BE2C (cell line): ENCODE measurements at regions not wholly inside any gene's neighbourhood (a gene's known extent, or its start where the extent isn't known, plus 50 kb on each side); places are given as distances from the start of the nearest gene placed in this dataset.

Source experiments
- DNase-seq: peaks from one replicate; pipeline ENCODE4 v3.0.0-alpha.2; 2020
- H3K27me3 ChIP-seq: fragments of 250-450 bp; sonication (Bioruptor Pico); 2 replicates; pipeline ENCODE4 v1.5.1; 2020; ENCODE audit warnings: mild to moderate bottlenecking
- H3K36me3 ChIP-seq: fragments of 250-450 bp; sonication (Bioruptor Pico); 2 replicates; pipeline ENCODE4 v1.5.1; 2020; ENCODE audit warnings: mild to moderate bottlenecking
- H3K4me1 ChIP-seq: fragments of 250-450 bp; sonication (Bioruptor Pico); 2 replicates; pipeline ENCODE4 v1.5.1; 2020
- H3K4me3 ChIP-seq: 2 replicates; pipeline ENCODE4 v1.5.1; 2011; ENCODE audit warnings: low read depth, low read length
- H3K9me3 ChIP-seq: fragments of 250-450 bp; sonication (Bioruptor Pico); 2 replicates; pipeline ENCODE4 v1.5.1; 2020
- TF ChIP-seq, protein P1 (sequence below): IDR thresholded peaks from 2 replicates; pipeline ENCODE4 v1.5.1; 2012; ENCODE audit warnings: mild to moderate bottlenecking, low read depth, low read length

DNA sequence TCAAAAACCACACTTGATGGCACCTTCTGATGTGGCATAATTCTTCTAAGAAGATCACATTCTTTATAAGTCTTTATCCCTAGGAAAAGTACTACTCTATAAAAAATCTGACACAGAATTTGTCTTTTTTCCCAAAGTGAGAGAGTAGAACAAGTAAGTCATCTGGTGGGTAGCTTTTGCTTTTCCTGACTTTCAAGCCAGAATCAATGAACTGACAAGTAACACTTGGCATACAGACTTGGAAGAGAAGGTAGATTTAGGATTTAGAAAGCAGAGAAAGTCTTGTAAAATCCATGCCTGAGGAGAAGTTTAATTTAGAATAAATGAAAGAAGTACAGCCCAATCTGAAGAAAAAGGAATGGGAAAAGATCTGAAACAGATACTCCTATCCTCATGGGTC lies 66.6 kb upstream of the TUSC7 start:
- no peaks in the 10 kb centered on the region for H3K9me3 ChIP-seq
- no peak for DNase-seq
- H3K4me1 ChIP-seq = no peaks in the 10 kb centered on the region
- no peaks in the 10 kb centered on the region for H3K27me3 ChIP-seq
- no peaks in the 10 kb centered on the region for H3K36me3 ChIP-seq
- no peak overlapping the region for H3K4me3 ChIP-seq
- TF ChIP-seq, protein P1, sequence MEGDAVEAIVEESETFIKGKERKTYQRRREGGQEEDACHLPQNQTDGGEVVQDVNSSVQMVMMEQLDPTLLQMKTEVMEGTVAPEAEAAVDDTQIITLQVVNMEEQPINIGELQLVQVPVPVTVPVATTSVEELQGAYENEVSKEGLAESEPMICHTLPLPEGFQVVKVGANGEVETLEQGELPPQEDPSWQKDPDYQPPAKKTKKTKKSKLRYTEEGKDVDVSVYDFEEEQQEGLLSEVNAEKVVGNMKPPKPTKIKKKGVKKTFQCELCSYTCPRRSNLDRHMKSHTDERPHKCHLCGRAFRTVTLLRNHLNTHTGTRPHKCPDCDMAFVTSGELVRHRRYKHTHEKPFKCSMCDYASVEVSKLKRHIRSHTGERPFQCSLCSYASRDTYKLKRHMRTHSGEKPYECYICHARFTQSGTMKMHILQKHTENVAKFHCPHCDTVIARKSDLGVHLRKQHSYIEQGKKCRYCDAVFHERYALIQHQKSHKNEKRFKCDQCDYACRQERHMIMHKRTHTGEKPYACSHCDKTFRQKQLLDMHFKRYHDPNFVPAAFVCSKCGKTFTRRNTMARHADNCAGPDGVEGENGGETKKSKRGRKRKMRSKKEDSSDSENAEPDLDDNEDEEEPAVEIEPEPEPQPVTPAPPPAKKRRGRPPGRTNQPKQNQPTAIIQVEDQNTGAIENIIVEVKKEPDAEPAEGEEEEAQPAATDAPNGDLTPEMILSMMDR = no peak

DNA sequence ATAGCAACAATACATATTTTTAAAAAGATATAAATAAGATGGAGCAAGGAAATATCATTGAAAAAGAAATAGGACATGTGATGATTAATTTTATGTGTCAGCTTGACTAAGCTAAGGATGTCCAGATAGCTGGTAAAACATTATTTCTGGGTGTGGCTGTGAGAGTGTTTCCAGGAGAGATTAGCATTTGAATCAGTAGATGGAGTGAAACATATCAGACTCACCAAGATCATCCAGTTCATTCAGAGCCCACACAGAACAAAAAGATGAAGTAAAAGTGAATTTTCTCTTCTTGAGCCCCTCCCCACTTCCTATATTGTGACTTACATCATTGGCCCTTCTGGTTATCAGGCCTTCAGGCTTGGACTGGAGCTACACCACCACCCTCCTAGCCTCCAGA lies 61.6 kb upstream of the TUSC7 start:
- H3K4me1 ChIP-seq = no peaks in the 10 kb centered on the region; the same call in 1 of the 2 replicates
- H3K9me3 ChIP-seq = no peaks in the 10 kb centered on the region
- H3K36me3 ChIP-seq = no peaks in the 10 kb centered on the region
- no peak overlapping the region for H3K4me3 ChIP-seq
- no peaks in the 10 kb centered on the region for H3K27me3 ChIP-seq
- TF ChIP-seq, protein P1 = no peak
- DNase-seq = no peak
